A549 (cell line): ENCODE measurements at regions not wholly inside any gene's neighbourhood (a gene's known extent, or its start where the extent isn't known, plus 50 kb on each side); places are given as distances from the start of the nearest gene placed in this dataset.
"Not testable (repeated sequence)": the region's sequence is repeated elsewhere in the genome, so short reads cannot be mapped to it uniquely, and the experiment has no call there.

ENCODE experiments used
- CBX2 ChIP-seq: fragments of 200-600 bp; sonication (generic); IDR thresholded peaks from 2 replicates; pipeline ENCODE4 v1.6.1; 2016; ENCODE audit warnings: low read depth, mild to moderate bottlenecking, borderline replicate concordance
- CTCF ChIP-seq: fragments of >200 bp; sonication (Bioruptor Twin); formaldehyde crosslinking; IDR thresholded peaks from 3 replicates; pipeline ENCODE4 v1.5.1; 2016
- E2F6 ChIP-seq: IDR thresholded peaks from 2 replicates; pipeline ENCODE4 v1.6.1; 2012; ENCODE audit warnings: low read depth, borderline replicate concordance
- RAD21 ChIP-seq, 2 experiments: fragments of >200 bp in 1 of 2; sonication (Bioruptor Twin) in 1 of 2; formaldehyde crosslinking in 1 of 2; IDR thresholded peaks in 1 of 2; conservative IDR thresholded peaks in 1 of 2; 2 replicates in 1 of 2; 3 replicates in 1 of 2; pipeline ENCODE4 v1.6.1; 2012 to 2018; ENCODE audit warnings: inconsistent platforms in 1 of 2
- SMC3 ChIP-seq: fragments of >200 bp; sonication (Bioruptor Twin); formaldehyde crosslinking; IDR thresholded peaks from 3 replicates; pipeline ENCODE4 v1.6.1; 2018; ENCODE audit warnings: inconsistent platforms
- ZNF302 ChIP-seq: fragments of 250-450 bp; sonication (Bioruptor Pico); IDR thresholded peaks from 2 replicates; pipeline ENCODE4 v1.9.0; 2021; ENCODE audit warnings: inconsistent platforms, mild to moderate bottlenecking, moderate library complexity

- not testable (repeated sequence) for TF ChIP-seq CTCF; ZNF302; SMC3; E2F6; CBX2; RAD21 (conservative IDR thresholded peaks at IDR 0.05 in 1 of 2, IDR thresholded peaks at IDR 0.05 in 1 of 2)
Observed at GRCh38 chr6:85356743-85357142, 93.1 kb upstream of the NT5E start.
